Neuronal stem cell (in vitro differentiated cells): ENCODE measurements at regions not wholly inside any gene's neighbourhood (a gene's known extent, or its start where the extent isn't known, plus 50 kb on each side); places are given as distances from the start of the nearest gene placed in this dataset.

Experiments
- DNase-seq: peaks from one replicate; pipeline ENCODE4 v3.0.0-alpha.2; 2013; ENCODE audit warnings: low spot score
- H2AFZ ChIP-seq: one replicate; pipeline ENCODE4 v1.6.1; 2013; ENCODE audit warnings: mild to moderate bottlenecking, low read length, inconsistent platforms
- H2AK5ac ChIP-seq: 2 replicates; pipeline ENCODE4 v1.6.1; 2013; ENCODE audit warnings: low read depth, mild to moderate bottlenecking, inconsistent platforms, low read length, moderate library complexity, mixed read lengths
- H2BK120ac ChIP-seq: 2 replicates; pipeline ENCODE4 v1.6.1; 2013; ENCODE audit warnings: low read depth, mild to moderate bottlenecking, inconsistent platforms, low read length, moderate library complexity, mixed read lengths
- H2BK12ac ChIP-seq: one replicate; pipeline ENCODE4 v1.6.1; 2013; ENCODE audit warnings: low read length, inconsistent platforms
- H2BK15ac ChIP-seq: 2 replicates; pipeline ENCODE4 v1.6.1; 2013; ENCODE audit warnings: mild to moderate bottlenecking, low read length, inconsistent platforms, mixed read lengths
- H2BK5ac ChIP-seq: one replicate; pipeline ENCODE4 v1.6.1; 2013; ENCODE audit warnings: inconsistent platforms, mild to moderate bottlenecking, low read length, moderate library complexity
- H3K14ac ChIP-seq: one replicate; pipeline ENCODE4 v1.6.1; 2013; ENCODE audit warnings: low read length, inconsistent platforms
- H3K18ac ChIP-seq: 2 replicates; pipeline ENCODE4 v1.6.1; 2013; ENCODE audit warnings: low read length, inconsistent platforms
- H3K23ac ChIP-seq: 2 replicates; pipeline ENCODE4 v1.6.1; 2013; ENCODE audit warnings: low read depth, mild to moderate bottlenecking, mixed read lengths, low read length, inconsistent platforms; ENCODE audit not compliant: poor library complexity
- H3K27ac ChIP-seq: replicated peaks from 3 replicates; pipeline ENCODE4 v1.5.1; 2013; ENCODE audit warnings: low read length, inconsistent platforms
- H3K27me3 ChIP-seq, 3 experiments: 2 replicates each; pipeline ENCODE4 v1.6.1; 2013; ENCODE audit warnings: low read length in 3 of 3, mild to moderate bottlenecking in 2 of 3, inconsistent platforms in 1 of 3, low read depth in 1 of 3, mixed read lengths in 1 of 3, moderate library complexity in 1 of 3; ENCODE audit not compliant: control insufficient read depth in 3 of 3, insufficient read depth in 3 of 3
- H3K36me3 ChIP-seq, 2 donors: replicated peaks in 1 of 2; 2 replicates each; pipeline ENCODE4 v1.6.1; 2013; ENCODE audit warnings: low read length in 2 of 2; ENCODE audit not compliant: control insufficient read depth in 2 of 2, insufficient read depth in 2 of 2
- H3K4ac ChIP-seq: 2 replicates; pipeline ENCODE4 v1.6.1; 2013; ENCODE audit warnings: inconsistent platforms, mild to moderate bottlenecking, low read length, moderate library complexity
- H3K4me1 ChIP-seq, 2 donors: 1 replicate in 1 of 2; 2 replicates in 1 of 2; pipeline ENCODE4 v1.6.1; 2013; ENCODE audit warnings: low read length in 2 of 2, low read depth in 1 of 2; ENCODE audit not compliant: control insufficient read depth in 2 of 2, insufficient read depth in 1 of 2
- H3K4me2 ChIP-seq: one replicate; pipeline ENCODE4 v1.6.1; 2013; ENCODE audit warnings: mild to moderate bottlenecking, low read length, inconsistent platforms; ENCODE audit not compliant: insufficient read depth, poor library complexity, severe bottlenecking
- H3K4me3 ChIP-seq, 2 donors: 2 replicates each; pipeline ENCODE4 v1.5.1; 2013; ENCODE audit warnings: low read length in 2 of 2, mild to moderate bottlenecking in 2 of 2, inconsistent platforms in 1 of 2, moderate library complexity in 1 of 2
- H3K79me1 ChIP-seq: one replicate; pipeline ENCODE4 v1.6.1; 2013; ENCODE audit warnings: low read depth, mild to moderate bottlenecking, inconsistent platforms, low read length, moderate library complexity
- H3K9ac ChIP-seq: one replicate; pipeline ENCODE4 v1.6.1; 2013; ENCODE audit warnings: mild to moderate bottlenecking, low read depth, low read length, inconsistent platforms; ENCODE audit not compliant: poor library complexity
- H3K9me3 ChIP-seq, 2 donors: replicated peaks in 1 of 2; 2 replicates each; pipeline versions ENCODE3 to v1.6.1; 2013; ENCODE audit warnings: low read length in 2 of 2, mild to moderate bottlenecking in 2 of 2, inconsistent platforms in 1 of 2, low read depth in 1 of 2, mixed read lengths in 1 of 2, moderate library complexity in 1 of 2; ENCODE audit not compliant: control insufficient read depth in 2 of 2, insufficient read depth in 1 of 2
- H4K8ac ChIP-seq: one replicate; pipeline ENCODE4 v1.6.1; 2013; ENCODE audit warnings: low read depth, mild to moderate bottlenecking, inconsistent platforms, low read length, moderate library complexity
- H4K91ac ChIP-seq: one replicate; pipeline ENCODE4 v1.6.1; 2013; ENCODE audit warnings: low read length, low read depth, mild to moderate bottlenecking, inconsistent platforms; ENCODE audit not compliant: poor library complexity
- WGBS, 2 donors: extraction: QIAGEN DNeasy Blood & Tissue Kit; methylation state at CpG; one replicate each; pipeline ENCODE4 v1.1.7; 2013; ENCODE audit warnings: missing lambda C conversion rate in 2 of 2, mixed read lengths in 1 of 2; ENCODE audit not compliant: insufficient read length in 2 of 2, insufficient replicate concordance in 1 of 2; ENCODE audit errors: extremely low coverage in 2 of 2; 5-methylcytosine and 5-hydroxymethylcytosine counted together

DNA sequence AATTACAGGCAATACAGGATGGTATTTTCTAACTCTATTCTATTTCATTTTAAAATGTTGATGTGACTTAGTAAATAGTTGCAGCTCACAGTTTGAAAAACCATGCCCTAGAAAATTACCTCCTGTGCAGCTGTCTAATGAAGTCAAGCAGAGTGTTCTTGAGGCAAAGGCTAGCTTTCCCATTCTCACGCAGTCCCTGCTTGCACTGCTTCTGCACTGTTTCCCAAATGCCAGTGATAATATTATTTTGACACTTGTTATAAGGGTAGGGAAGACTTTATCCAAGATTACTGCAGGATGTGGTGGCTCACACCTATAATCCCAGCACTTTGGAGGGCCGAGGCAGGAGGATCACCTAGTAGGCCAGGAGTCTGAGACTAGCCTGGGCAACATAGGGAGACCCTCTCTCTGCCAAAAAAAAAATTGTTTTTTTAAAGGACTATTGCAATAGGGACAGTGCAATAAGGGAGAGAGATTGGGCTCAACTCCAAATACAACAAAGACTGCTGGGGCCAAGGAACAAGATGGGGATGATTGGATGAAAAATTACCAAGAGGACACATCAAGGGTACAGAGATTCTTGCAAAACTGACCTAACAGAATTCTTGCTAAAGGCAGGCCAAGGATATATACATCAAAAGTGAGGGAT is 196.1 kb downstream of the LY86 start:
- no peak overlapping the region for H4K8ac ChIP-seq
- no peak overlapping the region for H3K4me2 ChIP-seq
- peaks cover 0 to 6% of the 10 kb centered on the region in 2 donors for H3K4me1 ChIP-seq
- no peak overlapping the region for H2BK5ac ChIP-seq
- no peaks in the 10 kb centered on the region for H3K36me3 ChIP-seq
- no peak for DNase-seq
- H4K91ac ChIP-seq: no peak overlapping the region
- H3K9ac ChIP-seq: no peak overlapping the region
- H2AFZ ChIP-seq: no peak overlapping the region
- no peak overlapping the region for H3K4ac ChIP-seq
- H3K14ac ChIP-seq: no peak overlapping the region
- H2BK12ac ChIP-seq: no peak overlapping the region
- peaks cover 1% of the 10 kb centered on the region for H3K79me1 ChIP-seq
- no peak overlapping the region for H3K27ac ChIP-seq
- no peaks in the 10 kb centered on the region for H3K27me3 ChIP-seq
- H3K23ac ChIP-seq: no peak overlapping the region
- H2AK5ac ChIP-seq: no peak overlapping the region
- H2BK15ac ChIP-seq: no peak overlapping the region
- H2BK120ac ChIP-seq: no peak overlapping the region
- no CpG with 5 or more reads among the region's 2 CpGs for WGBS, 2 donors
- H3K18ac ChIP-seq: no peak overlapping the region
- no peak overlapping the region for H3K4me3 ChIP-seq
- no peaks in the 10 kb centered on the region for H3K9me3 ChIP-seq

DNA sequence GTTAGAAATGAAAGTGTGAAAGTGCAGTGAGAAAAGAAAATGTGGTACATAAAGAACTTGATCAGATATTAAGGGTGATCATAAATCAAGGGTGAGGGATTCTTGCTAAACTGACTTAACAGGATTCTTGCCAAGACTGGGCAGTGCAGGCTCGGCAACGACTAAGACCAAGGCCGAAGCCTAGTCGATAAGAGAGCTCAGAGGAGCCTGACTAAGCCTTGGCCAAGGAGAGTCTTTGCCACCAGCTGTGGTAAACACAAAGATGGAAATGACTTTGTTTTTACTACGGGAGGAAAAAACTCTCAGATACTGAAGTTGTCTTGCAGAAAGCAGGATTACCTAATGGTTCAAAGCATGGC is 196.6 kb downstream of the LY86 start:
- Histone ChIP-seq H4K91ac (no peak overlapping the region), H3K79me1 (peaks cover 1% of the 10 kb centered on the region), H3K36me3 (no peaks in the 10 kb centered on the region), H4K8ac (no peak overlapping the region), H3K27me3 (no peaks in the 10 kb centered on the region), H2AFZ (no peak overlapping the region), H3K23ac (no peak overlapping the region), H3K9ac (no peak overlapping the region), H2BK12ac (no peak overlapping the region), H3K18ac (no peak overlapping the region), H2BK120ac (no peak overlapping the region), H3K14ac (no peak overlapping the region), H3K4me2 (no peak overlapping the region), H3K9me3 (no peaks in the 10 kb centered on the region), H3K4me1 (peaks cover 0 to 6% of the 10 kb centered on the region in 2 donors), H3K4ac (no peak overlapping the region), H2BK15ac (no peak overlapping the region), H3K4me3 (no peak overlapping the region), H2AK5ac (no peak overlapping the region), H3K27ac (no peak overlapping the region), H2BK5ac (no peak overlapping the region)
- WGBS, 2 donors: no CpG with 5 or more reads among the region's 5 CpGs
- no peak for DNase-seq

DNA sequence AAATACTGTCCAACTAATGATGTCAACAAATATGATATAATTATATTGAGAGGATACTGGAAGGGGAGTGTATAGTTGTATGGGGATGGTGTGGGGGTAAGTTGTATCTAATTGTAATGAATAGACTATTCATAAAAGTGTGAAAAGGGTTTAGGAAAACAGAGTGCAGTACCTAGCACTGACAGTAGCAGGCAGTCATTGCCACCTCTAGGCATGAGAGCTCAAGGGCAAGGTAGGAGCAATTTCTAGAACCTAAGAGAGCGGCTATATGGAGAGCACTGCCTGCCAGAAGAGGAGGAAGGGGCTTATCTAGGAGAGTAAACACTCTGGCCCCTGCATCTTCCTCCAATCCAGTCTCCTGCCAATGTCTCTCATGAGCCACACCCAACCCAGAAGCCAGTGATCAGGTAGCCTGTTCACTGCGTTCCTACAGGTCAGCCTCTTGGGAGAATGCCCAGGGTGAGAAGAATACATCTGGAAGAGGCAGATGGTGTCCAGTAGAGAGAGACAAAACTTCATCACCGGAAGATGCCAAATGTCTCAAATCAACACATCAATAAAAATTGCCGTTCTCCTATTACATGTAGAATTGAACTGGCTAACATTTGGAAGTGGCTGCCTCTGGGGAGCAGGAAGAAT is 200.0 kb downstream of the LY86 start:
- no peak overlapping the region for H4K8ac ChIP-seq
- no peak overlapping the region for H3K14ac ChIP-seq
- H3K27me3 ChIP-seq: no peaks in the 10 kb centered on the region
- no peak overlapping the region for H2AFZ ChIP-seq
- peaks cover 0 to under 1% of the 10 kb centered on the region in 2 donors for H3K4me1 ChIP-seq
- no peak overlapping the region for H3K4me3 ChIP-seq
- H3K4ac ChIP-seq: no peak overlapping the region
- no peak overlapping the region for H2BK12ac ChIP-seq
- no peak overlapping the region for H3K27ac ChIP-seq
- no peak overlapping the region for H2AK5ac ChIP-seq
- H2BK15ac ChIP-seq: no peak overlapping the region
- H4K91ac ChIP-seq: no peak overlapping the region
- H3K9me3 ChIP-seq: no peaks in the 10 kb centered on the region
- H3K18ac ChIP-seq: no peak overlapping the region
- peaks cover 1% of the 10 kb centered on the region for H3K79me1 ChIP-seq
- H2BK120ac ChIP-seq: no peak overlapping the region
- no peak overlapping the region for H3K23ac ChIP-seq
- H3K4me2 ChIP-seq: no peak overlapping the region
- no CpG with 5 or more reads among the region's 4 CpGs for WGBS, 2 donors
- no peak overlapping the region for H3K9ac ChIP-seq
- DNase-seq: no peak
- no peaks in the 10 kb centered on the region for H3K36me3 ChIP-seq
- no peak overlapping the region for H2BK5ac ChIP-seq

DNA sequence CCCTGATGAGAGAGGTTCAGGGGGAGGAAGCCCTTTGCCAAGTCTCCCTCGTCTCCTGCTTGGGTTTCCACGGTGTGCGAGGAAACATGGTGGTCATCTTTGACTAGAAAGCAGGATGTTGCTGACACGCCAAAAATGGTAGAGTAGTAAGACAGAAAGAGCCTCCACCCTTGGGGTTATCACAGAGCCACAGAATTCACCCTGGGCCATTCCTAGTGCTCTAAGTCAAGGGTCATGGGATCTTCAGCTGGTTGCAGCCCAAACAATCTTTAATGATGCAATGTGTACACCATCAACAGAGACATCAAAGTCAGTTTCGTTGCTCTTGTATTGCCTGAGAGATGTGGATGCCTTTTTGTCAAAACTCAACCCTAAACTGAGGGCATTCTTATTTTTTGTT is 201.9 kb downstream of the LY86 start:
- no peak overlapping the region for H4K91ac ChIP-seq
- no peaks in the 10 kb centered on the region for H3K9me3 ChIP-seq
- no peak overlapping the region for H4K8ac ChIP-seq
- no peak overlapping the region for H2BK5ac ChIP-seq
- no peak overlapping the region for H2BK15ac ChIP-seq
- no peak overlapping the region for H3K4me3 ChIP-seq
- no peak overlapping the region for H3K9ac ChIP-seq
- no peak overlapping the region for H2BK12ac ChIP-seq
- H2BK120ac ChIP-seq: no peak overlapping the region
- H3K27ac ChIP-seq: no peak overlapping the region
- H3K36me3 ChIP-seq: no peaks in the 10 kb centered on the region
- H3K4me2 ChIP-seq: no peak overlapping the region
- no peaks in the 10 kb centered on the region for H3K4me1 ChIP-seq
- DNase-seq: no peak
- H3K14ac ChIP-seq: no peak overlapping the region
- H2AFZ ChIP-seq: no peak overlapping the region
- peaks cover 1% of the 10 kb centered on the region for H3K79me1 ChIP-seq
- no peaks in the 10 kb centered on the region for H3K27me3 ChIP-seq
- no peak overlapping the region for H3K23ac ChIP-seq
- no CpG with 5 or more reads among the region's 5 CpGs for WGBS, 2 donors
- no peak overlapping the region for H3K4ac ChIP-seq
- no peak overlapping the region for H2AK5ac ChIP-seq
- peak overlapping the region; percentile 21 for H3K18ac ChIP-seq
